PC-3 (cell line): ENCODE measurements at regions not wholly inside any gene's neighbourhood (a gene's known extent, or its start where the extent isn't known, plus 50 kb on each side); places are given as distances from the start of the nearest gene placed in this dataset.

Source experiments
- ATAC-seq: fragments of 200-7000 bp; cut with Tn5 transposase; 2 replicates; pipeline ENCODE4 v1.9.1; 2020; ENCODE audit warnings: mild to moderate bottlenecking, moderate library complexity
- BruUV-seq: library from RNA; stranded (reverse); fragments of 400-500 nt; replicated peaks from 2 replicates; lab custom pipeline; 2021; lab: Mats Ljungman, UMichigan
- CTCF ChIA-PET: fragments of 300-600 bp; sonication (Branson Sonifier 250); formaldehyde crosslinking; loops from one replicate; lab custom pipeline; 2022; ENCODE audit warnings: antibody characterized with exemption; lab: Charles Lee
- POLR2A ChIA-PET: fragments of 300-600 bp; sonication (Branson Sonifier 250); formaldehyde crosslinking; loops from one replicate; lab custom pipeline; 2022; ENCODE audit warnings: antibody characterized with exemption; ENCODE audit not compliant: unreplicated experiment; lab: Charles Lee
- DNase-seq: peaks from one replicate; pipeline ENCODE4 v3.0.0-alpha.2; 2015
- H2AFZ ChIP-seq: fragments of 300-600 bp; sonication (generic); 2 replicates; pipeline ENCODE4 v1.6.0; 2016; ENCODE audit warnings: antibody characterized with exemption, low read length
- H3F3A ChIP-seq: fragments of 300-600 bp; sonication (generic); one replicate; pipeline ENCODE4 v1.6.0; 2017; ENCODE audit warnings: antibody characterized with exemption, low read length, control low read depth, mild to moderate bottlenecking; ENCODE audit not compliant: unreplicated experiment
- H3K27ac ChIP-seq: fragments of 300-600 bp; sonication (generic); 2 replicates; pipeline ENCODE4 v1.5.1; 2016; ENCODE audit warnings: mild to moderate bottlenecking, low read length
- H3K27me3 ChIP-seq: fragments of 300-600 bp; sonication (generic); 2 replicates; pipeline ENCODE4 v1.6.1; 2016; ENCODE audit warnings: low read length, mixed read lengths
- H3K36me3 ChIP-seq: fragments of 300-600 bp; sonication (generic); 2 replicates; pipeline ENCODE4 v1.6.1; 2016; ENCODE audit warnings: low read depth, mixed run types, low read length, mixed read lengths
- H3K4me1 ChIP-seq: fragments of 300-600 bp; sonication (generic); 2 replicates; pipeline ENCODE4 v1.5.1; 2016; ENCODE audit warnings: low read length; ENCODE audit not compliant: insufficient read depth
- H3K4me2 ChIP-seq: fragments of 300-600 bp; sonication (generic); 2 replicates; pipeline ENCODE4 v1.6.0; 2016; ENCODE audit warnings: low read length
- H3K4me3 ChIP-seq: fragments of 300-600 bp; sonication (generic); 2 replicates; pipeline ENCODE4 v1.5.1; 2016; ENCODE audit warnings: mild to moderate bottlenecking, low read length, mixed read lengths
- H3K79me2 ChIP-seq: fragments of 300-600 bp; sonication (generic); 2 replicates; pipeline ENCODE4 v1.6.1; 2017; ENCODE audit warnings: low read length, mixed read lengths
- H3K9ac ChIP-seq: fragments of 300-600 bp; sonication (generic); 2 replicates; pipeline ENCODE4 v1.6.0; 2016; ENCODE audit warnings: mild to moderate bottlenecking, low read length
- H3K9me2 ChIP-seq: fragments of 300-600 bp; sonication (generic); replicated peaks from 2 replicates; pipeline ENCODE4 v1.6.1; 2016; ENCODE audit warnings: mixed run types, low read length, mixed read lengths
- H3K9me3 ChIP-seq: fragments of 300-600 bp; sonication (generic); 2 replicates; pipeline ENCODE4 v1.6.1; 2016; ENCODE audit warnings: low read length, mixed read lengths
- H4K20me1 ChIP-seq: fragments of 300-600 bp; sonication (generic); 2 replicates; pipeline ENCODE4 v1.6.1; 2016; ENCODE audit warnings: low read length, mixed read lengths
- EZH2 ChIP-seq: fragments of 300-600 bp; sonication (generic); IDR thresholded peaks from one replicate; pipeline ENCODE4 v1.6.1; 2017; ENCODE audit warnings: antibody characterized with exemption, mild to moderate bottlenecking, low read length; ENCODE audit not compliant: unreplicated experiment
- EZH2phosphoT487 ChIP-seq: fragments of 300-600 bp; sonication (generic); IDR thresholded peaks from 2 replicates; pipeline ENCODE4 v1.6.1; 2018; ENCODE audit warnings: mild to moderate bottlenecking, antibody characterized with exemption, low read length, borderline replicate concordance
- intact Hi-C: fragments of 100-400 bp; cut with micrococcal nuclease; formaldehyde crosslinking; loops from 2 replicates; pipeline ENCODE4 v1.9.0; 2023
- TF ChIP-seq, protein P1 (sequence below): fragments of 300-600 bp; sonication (generic); conservative IDR thresholded peaks from 2 replicates; pipeline ENCODE4 v1.5.1; 2017; ENCODE audit warnings: antibody characterized with exemption, low read depth, mild to moderate bottlenecking, low read length

DNA sequence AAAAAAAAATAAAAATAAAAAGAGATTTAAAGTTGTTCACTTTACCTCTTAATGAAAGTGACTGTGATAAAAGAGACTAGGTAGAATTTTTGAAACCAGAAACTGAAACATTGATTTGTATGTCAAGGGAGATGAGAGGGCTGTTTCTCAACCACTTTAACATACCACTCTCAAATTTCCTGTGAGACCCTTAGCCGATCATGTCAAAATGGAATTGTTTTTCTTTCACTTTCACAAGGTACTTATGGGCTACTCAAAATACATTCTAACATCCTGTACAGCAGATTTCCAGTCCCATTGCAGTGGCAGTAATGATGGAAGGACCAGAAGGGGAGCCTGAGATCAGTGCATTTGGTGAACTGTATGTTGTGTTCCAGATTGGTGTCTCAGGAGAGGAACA is 261.2 kb downstream of the PPP1R3A start:
- no TSS peak for BruUV-seq
- ATAC-seq: no peak
- intact Hi-C loops: no loop called here

GRCh38 chr7:113652501-113652900 is 266.3 kb downstream of the PPP1R3A start:
- H3K4me2 ChIP-seq: no peak overlapping the region
- no peaks in the 10 kb centered on the region for H3K4me1 ChIP-seq
- ChIA-PET POLR2A (no interaction called here), CTCF (no interaction called here)
- TF ChIP-seq EZH2: no peak
- no peaks in the 10 kb centered on the region for H3K27me3 ChIP-seq
- ATAC-seq: peak; percentile 15; the same call in 1 of the 2 replicates
- intact Hi-C loops: no loop called here
- no peaks in the 10 kb centered on the region for H3K36me3 ChIP-seq
- no peak overlapping the region for H3K9ac ChIP-seq
- DNase-seq: no peak
- no peak overlapping the region for H3K27ac ChIP-seq
- H3K79me2 ChIP-seq: no peaks in the 10 kb centered on the region
- H3F3A ChIP-seq: no peaks in the 10 kb centered on the region
- H2AFZ ChIP-seq: no peak overlapping the region
- no peaks in the 10 kb centered on the region for H3K9me3 ChIP-seq
- no peaks in the 10 kb centered on the region for H3K9me2 ChIP-seq
- H4K20me1 ChIP-seq: no peaks in the 10 kb centered on the region
- H3K4me3 ChIP-seq: no peak overlapping the region
- no TSS peak for BruUV-seq

More for the DNA sequence above, 261.2 kb downstream of the PPP1R3A start:
- Histone ChIP-seq H3K79me2 (no peaks in the 10 kb centered on the region), H4K20me1 (no peaks in the 10 kb centered on the region), H3K4me1 (no peaks in the 10 kb centered on the region), H2AFZ (no peak overlapping the region), H3K27ac (no peak overlapping the region), H3K9me3 (no peaks in the 10 kb centered on the region), H3K4me3 (no peak overlapping the region), H3K9me2 (no peaks in the 10 kb centered on the region), H3K4me2 (no peak overlapping the region), H3K27me3 (no peaks in the 10 kb centered on the region), H3K9ac (no peak overlapping the region), H3K36me3 (no peaks in the 10 kb centered on the region), H3F3A (no peaks in the 10 kb centered on the region)
- POLR2A ChIA-PET: no interaction called here
- DNase-seq: no peak
- TF ChIP-seq, protein P1, sequence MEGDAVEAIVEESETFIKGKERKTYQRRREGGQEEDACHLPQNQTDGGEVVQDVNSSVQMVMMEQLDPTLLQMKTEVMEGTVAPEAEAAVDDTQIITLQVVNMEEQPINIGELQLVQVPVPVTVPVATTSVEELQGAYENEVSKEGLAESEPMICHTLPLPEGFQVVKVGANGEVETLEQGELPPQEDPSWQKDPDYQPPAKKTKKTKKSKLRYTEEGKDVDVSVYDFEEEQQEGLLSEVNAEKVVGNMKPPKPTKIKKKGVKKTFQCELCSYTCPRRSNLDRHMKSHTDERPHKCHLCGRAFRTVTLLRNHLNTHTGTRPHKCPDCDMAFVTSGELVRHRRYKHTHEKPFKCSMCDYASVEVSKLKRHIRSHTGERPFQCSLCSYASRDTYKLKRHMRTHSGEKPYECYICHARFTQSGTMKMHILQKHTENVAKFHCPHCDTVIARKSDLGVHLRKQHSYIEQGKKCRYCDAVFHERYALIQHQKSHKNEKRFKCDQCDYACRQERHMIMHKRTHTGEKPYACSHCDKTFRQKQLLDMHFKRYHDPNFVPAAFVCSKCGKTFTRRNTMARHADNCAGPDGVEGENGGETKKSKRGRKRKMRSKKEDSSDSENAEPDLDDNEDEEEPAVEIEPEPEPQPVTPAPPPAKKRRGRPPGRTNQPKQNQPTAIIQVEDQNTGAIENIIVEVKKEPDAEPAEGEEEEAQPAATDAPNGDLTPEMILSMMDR: no peak
- TF ChIP-seq EZH2: no peak
- CTCF ChIA-PET: no interaction called here

DNA sequence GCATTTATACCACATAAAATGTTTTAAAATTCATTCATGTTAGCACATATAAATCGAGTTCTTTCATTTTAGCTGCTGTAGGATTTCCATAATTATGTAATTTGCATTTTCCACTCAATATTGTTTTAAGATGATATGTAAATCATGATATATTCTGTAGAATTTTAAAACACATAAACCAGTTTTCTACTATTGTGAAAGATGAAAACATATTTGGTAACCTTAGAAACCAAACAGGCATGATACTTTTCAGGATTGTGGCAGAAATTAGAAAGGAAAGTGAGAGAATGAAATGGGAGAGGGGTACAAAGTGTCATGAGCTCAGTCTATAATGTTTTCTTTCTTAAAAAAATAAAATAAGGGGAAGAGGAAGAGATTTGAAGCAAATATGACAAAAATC is 269.3 kb downstream of the PPP1R3A start:
- Histone ChIP-seq H3F3A (no peaks in the 10 kb centered on the region), H3K27me3 (no peaks in the 10 kb centered on the region), H3K4me3 (no peak overlapping the region), H3K79me2 (no peaks in the 10 kb centered on the region), H4K20me1 (no peaks in the 10 kb centered on the region), H3K9me3 (no peaks in the 10 kb centered on the region), H3K27ac (no peak overlapping the region), H3K9me2 (no peaks in the 10 kb centered on the region), H3K36me3 (no peaks in the 10 kb centered on the region), H3K4me2 (no peak overlapping the region), H2AFZ (no peak overlapping the region), H3K9ac (no peak overlapping the region), H3K4me1 (no peaks in the 10 kb centered on the region)
- DNase-seq (no peak), ATAC-seq (no peak)
- no TSS peak for BruUV-seq
- TF ChIP-seq EZH2phosphoT487 (no peak), EZH2 (no peak)
- TF ChIP-seq, protein P1: no peak
- intact Hi-C loops: no loop called here
- CTCF ChIA-PET: no interaction called here
- POLR2A ChIA-PET: no interaction called here
